Liver (tissue), 8 donors: ENCODE measurements at regions not wholly inside any gene's neighbourhood (a gene's known extent, or its start where the extent isn't known, plus 50 kb on each side); places are given as distances from the start of the nearest gene placed in this dataset.

Source experiments
- DNase-seq: peaks from one replicate; pipeline ENCODE4 v3.0.0-alpha.2; 2017; ENCODE audit warnings: low spot score
- H3K27ac ChIP-seq, 2 donors: one replicate each; pipeline ENCODE4 v1.7.0; 2013; ENCODE audit warnings: inconsistent platforms in 2 of 2, low read length in 2 of 2, control low read depth in 1 of 2, low read depth in 1 of 2, mild to moderate bottlenecking in 1 of 2
- H3K27me3 ChIP-seq, 4 donors: one replicate each; pipeline versions ENCODE4 v1.6.1 to v1.7.0; 2013; ENCODE audit warnings: low read length in 3 of 4, inconsistent platforms in 1 of 4, mild to moderate bottlenecking in 1 of 4, moderate library complexity in 1 of 4; ENCODE audit not compliant: control insufficient read depth in 4 of 4, insufficient read depth in 4 of 4
- H3K36me3 ChIP-seq, 4 donors: one replicate each; pipeline versions ENCODE4 v1.6.1 to v1.7.0; 2013; ENCODE audit warnings: low read length in 3 of 4, mild to moderate bottlenecking in 3 of 4, low read depth in 1 of 4, moderate library complexity in 1 of 4; ENCODE audit not compliant: control insufficient read depth in 4 of 4, insufficient read depth in 3 of 4
- H3K4me1 ChIP-seq, 4 donors: one replicate each; pipeline versions ENCODE4 v1.6.1 to v1.7.0; 2013; ENCODE audit warnings: low read length in 3 of 4, mild to moderate bottlenecking in 3 of 4, moderate library complexity in 1 of 4; ENCODE audit not compliant: control insufficient read depth in 4 of 4, insufficient read depth in 4 of 4
- H3K4me3 ChIP-seq, 3 donors: one replicate each; pipeline versions ENCODE4 v1.6.1 to v1.7.0; 2013; ENCODE audit warnings: low read length in 3 of 3, control low read depth in 1 of 3, low read depth in 1 of 3, mild to moderate bottlenecking in 1 of 3
- H3K9ac ChIP-seq, 2 donors: one replicate each; pipeline ENCODE4 v1.7.0; 2013; ENCODE audit warnings: low read length in 2 of 2, mild to moderate bottlenecking in 2 of 2, moderate library complexity in 2 of 2, control low read depth in 1 of 2, low read depth in 1 of 2
- H3K9me3 ChIP-seq, 4 donors: one replicate each; pipeline versions ENCODE4 v1.6.1 to v1.7.0; 2013; ENCODE audit warnings: low read length in 3 of 4; ENCODE audit not compliant: control insufficient read depth in 4 of 4
- EGR1 ChIP-seq, 2 donors: IDR thresholded peaks; 2 replicates each; pipeline ENCODE4 v1.6.1; 2016 to 2018; ENCODE audit warnings: antibody characterized with exemption in 2 of 2, low read depth in 2 of 2
- FOXA1 ChIP-seq: IDR thresholded peaks from 2 replicates; pipeline ENCODE4 v1.6.1; 2016; ENCODE audit warnings: antibody characterized with exemption
- FOXA2 ChIP-seq: IDR thresholded peaks from 2 replicates; pipeline ENCODE4 v1.6.1; 2016; ENCODE audit warnings: antibody characterized with exemption
- GABPA ChIP-seq, 2 donors: IDR thresholded peaks in 1 of 2; conservative IDR thresholded peaks in 1 of 2; 2 replicates each; pipeline ENCODE4 v1.6.1; 2016; ENCODE audit warnings: antibody characterized with exemption in 2 of 2, mild to moderate bottlenecking in 1 of 2, moderate library complexity in 1 of 2
- HNF4A ChIP-seq, 2 donors: conservative IDR thresholded peaks; 2 replicates each; pipeline ENCODE4 v1.6.1; 2016; ENCODE audit warnings: antibody characterized with exemption in 2 of 2, mild to moderate bottlenecking in 2 of 2
- JUND ChIP-seq, 2 donors: IDR thresholded peaks; 2 replicates each; pipeline ENCODE4 v1.6.1; 2016; ENCODE audit warnings: antibody characterized with exemption in 2 of 2
- NR2F2 ChIP-seq: IDR thresholded peaks from 2 replicates; pipeline ENCODE4 v1.6.1; 2016; ENCODE audit warnings: antibody characterized with exemption
- RAD21 ChIP-seq, 2 donors: IDR thresholded peaks; 2 replicates each; pipeline ENCODE4 v1.6.1; 2016; ENCODE audit warnings: antibody characterized with exemption in 2 of 2, mild to moderate bottlenecking in 2 of 2
- RXRA ChIP-seq, 2 donors: IDR thresholded peaks; 2 replicates each; pipeline ENCODE4 v1.6.1; 2017 to 2018; ENCODE audit warnings: antibody characterized with exemption in 2 of 2, mild to moderate bottlenecking in 1 of 2
- TAF1 ChIP-seq: conservative IDR thresholded peaks from 2 replicates; pipeline ENCODE4 v1.6.1; 2016; ENCODE audit warnings: antibody characterized with exemption, mild to moderate bottlenecking
- YY1 ChIP-seq: IDR thresholded peaks from 2 replicates; pipeline ENCODE4 v1.6.1; 2016; ENCODE audit warnings: antibody characterized with exemption, mild to moderate bottlenecking
- WGBS: extraction: QIAGEN DNeasy Blood & Tissue Kit; methylation state at CpG from one replicate; pipeline ENCODE4 v1.1.7; 2013; 5-methylcytosine and 5-hydroxymethylcytosine counted together
- TF ChIP-seq, protein P1 (sequence below): IDR thresholded peaks from 2 replicates; pipeline ENCODE4 v1.6.1; 2016; ENCODE audit warnings: antibody characterized with exemption, mild to moderate bottlenecking
- TF ChIP-seq, protein P2 (sequence below): fragments of 150-350 bp; IDR thresholded peaks from 2 replicates; pipeline ENCODE4 v1.5.1; 2017; ENCODE audit warnings: improper control_type of control experiment, low read depth, low read length; ENCODE audit not compliant: missing input control
- donor health status: healthy.
- donor health status: healthy.
- donor health status: healthy.
- donor health status: healthy.
- donor health status: healthy.

DNA sequence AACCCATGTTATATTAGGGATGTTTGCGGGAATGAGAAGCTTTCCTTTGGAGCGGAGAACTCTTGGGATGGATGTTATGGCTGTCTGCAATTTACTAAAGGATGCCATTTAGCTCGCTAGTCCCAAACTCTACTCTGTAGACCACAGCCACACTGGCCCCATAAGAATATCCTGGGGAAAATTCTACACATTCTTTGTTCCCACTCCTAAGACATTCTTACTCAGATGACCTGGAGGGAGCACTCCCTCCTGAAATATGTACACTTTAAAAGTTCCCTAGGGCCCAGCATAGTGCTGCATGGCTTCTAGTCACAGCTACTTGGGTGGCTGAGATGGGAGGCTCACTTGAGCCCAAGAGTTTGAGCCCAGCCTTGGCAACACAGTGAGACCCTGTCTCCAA, 288.7 kb upstream of the RORA start:
- Histone ChIP-seq H3K4me1 (no peaks in the 10 kb centered on the region), H3K9me3 (no peaks in the 10 kb centered on the region), H3K4me3 (no peak overlapping the region), H3K27ac (no peak overlapping the region), H3K9ac (no peak overlapping the region), H3K27me3 (no peaks in the 10 kb centered on the region), H3K36me3 (no peaks in the 10 kb centered on the region)
- DNase-seq: no peak
- TF ChIP-seq RAD21 (IDR thresholded peaks at IDR 0.05) (no peak), FOXA2 (no peak)
- WGBS: 95% methylated on average over 3 of the region's 3 CpGs

DNA sequence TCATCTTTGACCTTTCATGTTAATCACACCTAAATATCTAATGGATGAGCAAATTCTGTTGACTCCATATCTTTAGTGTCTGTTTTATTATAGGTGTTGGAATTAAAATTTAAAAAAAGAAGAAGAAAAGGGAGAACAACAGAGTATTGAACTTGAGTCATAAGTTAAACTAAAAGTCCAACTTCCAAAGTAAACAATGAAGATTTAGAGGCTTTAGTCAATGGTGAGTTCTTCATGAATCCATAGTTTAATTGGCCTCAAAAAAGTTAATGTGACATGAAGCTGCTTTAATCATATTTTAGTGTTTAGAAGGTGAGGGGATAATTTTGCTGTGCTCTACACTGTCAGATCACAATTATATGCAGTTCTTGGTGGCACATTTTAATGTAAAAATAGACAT, 288.2 kb upstream of the RORA start:
- DNase-seq: no peak
- Histone ChIP-seq H3K36me3 (no peaks in the 10 kb centered on the region), H3K9ac (no peak overlapping the region), H3K4me1 (no peaks in the 10 kb centered on the region), H3K9me3 (no peaks in the 10 kb centered on the region), H3K4me3 (no peak overlapping the region), H3K27me3 (no peaks in the 10 kb centered on the region), H3K27ac (no peak overlapping the region)
- TF ChIP-seq YY1: peak; percentile 73
- TF ChIP-seq, protein P1, sequence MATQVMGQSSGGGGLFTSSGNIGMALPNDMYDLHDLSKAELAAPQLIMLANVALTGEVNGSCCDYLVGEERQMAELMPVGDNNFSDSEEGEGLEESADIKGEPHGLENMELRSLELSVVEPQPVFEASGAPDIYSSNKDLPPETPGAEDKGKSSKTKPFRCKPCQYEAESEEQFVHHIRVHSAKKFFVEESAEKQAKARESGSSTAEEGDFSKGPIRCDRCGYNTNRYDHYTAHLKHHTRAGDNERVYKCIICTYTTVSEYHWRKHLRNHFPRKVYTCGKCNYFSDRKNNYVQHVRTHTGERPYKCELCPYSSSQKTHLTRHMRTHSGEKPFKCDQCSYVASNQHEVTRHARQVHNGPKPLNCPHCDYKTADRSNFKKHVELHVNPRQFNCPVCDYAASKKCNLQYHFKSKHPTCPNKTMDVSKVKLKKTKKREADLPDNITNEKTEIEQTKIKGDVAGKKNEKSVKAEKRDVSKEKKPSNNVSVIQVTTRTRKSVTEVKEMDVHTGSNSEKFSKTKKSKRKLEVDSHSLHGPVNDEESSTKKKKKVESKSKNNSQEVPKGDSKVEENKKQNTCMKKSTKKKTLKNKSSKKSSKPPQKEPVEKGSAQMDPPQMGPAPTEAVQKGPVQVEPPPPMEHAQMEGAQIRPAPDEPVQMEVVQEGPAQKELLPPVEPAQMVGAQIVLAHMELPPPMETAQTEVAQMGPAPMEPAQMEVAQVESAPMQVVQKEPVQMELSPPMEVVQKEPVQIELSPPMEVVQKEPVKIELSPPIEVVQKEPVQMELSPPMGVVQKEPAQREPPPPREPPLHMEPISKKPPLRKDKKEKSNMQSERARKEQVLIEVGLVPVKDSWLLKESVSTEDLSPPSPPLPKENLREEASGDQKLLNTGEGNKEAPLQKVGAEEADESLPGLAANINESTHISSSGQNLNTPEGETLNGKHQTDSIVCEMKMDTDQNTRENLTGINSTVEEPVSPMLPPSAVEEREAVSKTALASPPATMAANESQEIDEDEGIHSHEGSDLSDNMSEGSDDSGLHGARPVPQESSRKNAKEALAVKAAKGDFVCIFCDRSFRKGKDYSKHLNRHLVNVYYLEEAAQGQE: no peak
- peak; percentile 7 to 16 for TF ChIP-seq HNF4A (conservative IDR thresholded peaks at IDR 0.05)
- no peak for TF ChIP-seq RXRA (IDR thresholded peaks at IDR 0.05)
- TF ChIP-seq FOXA2: peak; percentile 60

DNA sequence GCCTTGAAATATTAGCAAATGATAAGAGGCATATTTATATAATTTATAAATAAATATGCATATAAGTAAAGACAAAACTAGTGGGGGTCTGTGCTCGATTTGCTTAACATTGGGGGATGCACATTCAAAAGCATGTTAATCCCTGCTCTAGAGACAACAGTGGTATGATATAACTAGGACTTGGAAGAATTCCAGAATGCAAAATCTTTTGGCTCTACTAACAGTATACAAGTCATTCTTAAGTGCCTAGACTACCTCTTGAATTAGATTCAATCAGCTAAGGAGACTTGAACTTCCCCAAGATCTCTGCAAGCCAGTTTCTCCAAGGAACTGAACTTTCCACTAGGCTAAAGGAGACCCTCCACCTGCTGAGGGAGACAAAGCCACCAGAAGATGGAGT, 282.7 kb upstream of the RORA start:
- Histone ChIP-seq H3K4me1 (no peaks in the 10 kb centered on the region), H3K27ac (no peak overlapping the region), H3K27me3 (no peaks in the 10 kb centered on the region), H3K9ac (no peak overlapping the region), H3K36me3 (no peaks in the 10 kb centered on the region), H3K9me3 (no peaks in the 10 kb centered on the region), H3K4me3 (no peak overlapping the region)
- TF ChIP-seq GABPA (IDR thresholded peaks at IDR 0.05 in 1 of 2, conservative IDR thresholded peaks at IDR 0.05 in 1 of 2): no peak
- no peak for TF ChIP-seq NR2F2
- TF ChIP-seq, protein P2, sequence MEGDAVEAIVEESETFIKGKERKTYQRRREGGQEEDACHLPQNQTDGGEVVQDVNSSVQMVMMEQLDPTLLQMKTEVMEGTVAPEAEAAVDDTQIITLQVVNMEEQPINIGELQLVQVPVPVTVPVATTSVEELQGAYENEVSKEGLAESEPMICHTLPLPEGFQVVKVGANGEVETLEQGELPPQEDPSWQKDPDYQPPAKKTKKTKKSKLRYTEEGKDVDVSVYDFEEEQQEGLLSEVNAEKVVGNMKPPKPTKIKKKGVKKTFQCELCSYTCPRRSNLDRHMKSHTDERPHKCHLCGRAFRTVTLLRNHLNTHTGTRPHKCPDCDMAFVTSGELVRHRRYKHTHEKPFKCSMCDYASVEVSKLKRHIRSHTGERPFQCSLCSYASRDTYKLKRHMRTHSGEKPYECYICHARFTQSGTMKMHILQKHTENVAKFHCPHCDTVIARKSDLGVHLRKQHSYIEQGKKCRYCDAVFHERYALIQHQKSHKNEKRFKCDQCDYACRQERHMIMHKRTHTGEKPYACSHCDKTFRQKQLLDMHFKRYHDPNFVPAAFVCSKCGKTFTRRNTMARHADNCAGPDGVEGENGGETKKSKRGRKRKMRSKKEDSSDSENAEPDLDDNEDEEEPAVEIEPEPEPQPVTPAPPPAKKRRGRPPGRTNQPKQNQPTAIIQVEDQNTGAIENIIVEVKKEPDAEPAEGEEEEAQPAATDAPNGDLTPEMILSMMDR: no peak
- no peak for TF ChIP-seq RAD21 (IDR thresholded peaks at IDR 0.05)
- no peak for TF ChIP-seq RXRA (IDR thresholded peaks at IDR 0.05)
- TF ChIP-seq EGR1 (IDR thresholded peaks at IDR 0.05; ENCODE audit: low read depth in 2 of 2): no peak
- TF ChIP-seq TAF1: no peak
- TF ChIP-seq FOXA2: no peak
- no peak for TF ChIP-seq YY1
- TF ChIP-seq FOXA1: no peak
- no peak for TF ChIP-seq JUND (IDR thresholded peaks at IDR 0.05)
- TF ChIP-seq, protein P1: no peak
- DNase-seq: no peak
- 78% methylated on average over 1 of the region's 1 CpG for WGBS
